ENCODE measurements at regions not wholly inside any gene's neighbourhood (a gene's known extent, or its start where the extent isn't known, plus 50 kb on each side); places are given as distances from the start of the nearest gene placed in this dataset.

- no peak for TF ChIP-seq CTCF (IDR thresholded peaks at IDR 0.05)
- no peak for TF ChIP-seq POLR2A (IDR thresholded peaks at IDR 0.05; ENCODE audit: low read depth)
Observed at GRCh38 chr5:89583534-89583933, 700.5 kb upstream of the MEF2C start.

Measured in esophagus muscularis mucosa (tissue), 3 donors.